GM11168 (cell line): ENCODE measurements at regions not wholly inside any gene's neighbourhood (a gene's known extent, or its start where the extent isn't known, plus 50 kb on each side); places are given as distances from the start of the nearest gene placed in this dataset.
"Not testable (repeated sequence)": the region's sequence is repeated elsewhere in the genome, so short reads cannot be mapped to it uniquely, and the experiment has no call there.

ENCODE experiments used
- in situ Hi-C: fragments of 300-500 bp; cut with MboI; formaldehyde crosslinking; loops from one replicate; pipeline ENCODE4 v1.12.0; 2022; ENCODE audit warnings: low sequenced_read_pairs; ENCODE audit not compliant: unreplicated experiment

DNA sequence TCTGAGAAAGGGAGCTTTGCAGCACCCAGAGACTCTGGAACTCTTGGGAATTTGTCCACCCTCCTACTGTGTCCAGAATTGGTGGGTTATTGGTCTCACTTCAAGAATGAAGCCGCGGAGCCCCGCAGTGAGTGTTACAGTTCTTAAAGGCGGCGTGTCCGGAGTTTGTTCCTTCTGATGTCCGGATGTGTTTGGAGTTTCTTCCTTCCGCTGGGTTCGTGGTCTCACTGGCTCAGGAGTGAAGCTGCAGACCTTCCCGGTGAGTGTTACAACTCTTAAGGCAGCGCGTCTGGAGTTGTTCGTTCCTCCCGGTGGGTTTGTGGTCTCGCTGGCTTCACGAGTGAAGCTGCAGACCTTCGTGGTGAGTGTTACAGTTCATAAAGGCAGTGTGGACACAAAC lies 824.7 kb downstream of the LRRTM4 start:
- in situ Hi-C loops: not testable (repeated sequence)

DNA sequence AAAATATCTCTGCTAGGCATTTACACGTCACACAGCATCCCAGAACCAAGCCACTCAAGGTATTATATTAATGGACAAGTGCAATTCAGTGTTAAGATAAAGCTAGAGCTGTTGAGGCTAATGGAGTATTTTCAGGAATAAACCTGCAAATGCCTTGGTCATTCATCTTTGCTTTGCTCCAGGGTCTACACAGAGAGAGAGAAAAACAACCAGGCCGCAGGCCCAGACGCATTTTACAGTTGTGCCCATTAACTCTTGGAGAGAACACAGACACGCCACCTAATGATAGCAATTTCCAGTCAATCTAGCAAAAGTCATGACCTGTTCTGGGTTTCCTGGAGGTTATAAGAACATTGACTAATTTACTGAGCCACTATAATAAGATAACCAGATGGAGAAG lies 829.3 kb downstream of the LRRTM4 start:
- in situ Hi-C loops: no loop called here

DNA sequence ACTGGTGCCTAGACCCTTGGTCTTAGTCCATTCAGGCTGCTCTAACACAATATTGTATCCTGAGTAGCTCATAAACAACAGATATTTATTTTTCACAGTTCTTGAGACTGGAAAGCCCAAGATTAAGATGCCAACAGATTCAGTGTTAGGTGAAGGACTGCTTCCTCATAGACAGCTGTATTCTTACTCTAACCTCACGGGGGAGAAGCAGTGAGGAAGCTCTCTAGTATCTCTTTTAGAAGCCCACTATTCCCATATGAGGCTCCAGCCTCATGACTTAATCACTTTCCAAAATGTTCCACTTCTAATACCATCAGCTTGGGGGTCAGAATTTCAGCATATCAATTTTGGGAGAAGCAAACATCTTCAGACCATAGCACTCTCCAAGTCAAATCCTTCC lies 833.4 kb downstream of the LRRTM4 start:
- in situ Hi-C loops: no loop called here

DNA sequence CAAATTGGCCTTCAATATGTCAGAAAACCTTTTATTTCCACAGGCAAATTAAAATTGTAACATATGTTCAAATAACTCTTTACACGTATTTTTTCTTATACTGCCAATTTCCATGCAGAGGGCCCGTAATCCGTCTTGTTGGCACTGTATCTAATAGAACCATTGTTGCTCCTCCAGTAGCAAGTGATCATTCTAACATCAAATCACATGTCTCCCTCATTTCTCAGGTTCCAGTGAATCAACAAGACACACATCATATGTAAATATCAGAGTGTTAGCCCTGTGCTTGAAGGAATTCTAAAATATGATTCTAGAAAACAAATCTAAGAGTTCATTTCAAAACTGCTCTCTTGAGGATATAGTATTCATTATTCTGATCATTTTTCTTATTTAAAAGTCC lies 834.3 kb downstream of the LRRTM4 start:
- in situ Hi-C loops: no loop called here

DNA sequence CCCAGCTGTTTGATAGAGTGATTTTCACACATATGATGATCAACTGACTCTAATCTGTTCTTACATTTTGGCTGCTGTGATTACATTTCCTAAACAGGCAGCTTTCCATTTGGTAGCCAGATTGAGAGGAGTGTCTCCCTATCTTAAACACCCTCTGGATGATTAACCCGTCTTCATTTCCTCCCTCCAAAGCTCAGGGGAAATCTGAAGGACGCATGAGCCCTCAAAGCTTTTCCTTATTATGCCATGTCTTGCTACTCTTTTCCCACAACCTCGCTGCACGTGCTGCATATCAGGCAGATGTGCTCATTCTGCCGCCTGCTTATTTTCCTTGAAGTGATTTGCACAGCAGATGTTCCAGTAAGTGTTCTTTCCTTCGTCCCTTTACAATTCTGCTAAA lies 837.4 kb downstream of the LRRTM4 start:
- in situ Hi-C loops: no loop called here

DNA sequence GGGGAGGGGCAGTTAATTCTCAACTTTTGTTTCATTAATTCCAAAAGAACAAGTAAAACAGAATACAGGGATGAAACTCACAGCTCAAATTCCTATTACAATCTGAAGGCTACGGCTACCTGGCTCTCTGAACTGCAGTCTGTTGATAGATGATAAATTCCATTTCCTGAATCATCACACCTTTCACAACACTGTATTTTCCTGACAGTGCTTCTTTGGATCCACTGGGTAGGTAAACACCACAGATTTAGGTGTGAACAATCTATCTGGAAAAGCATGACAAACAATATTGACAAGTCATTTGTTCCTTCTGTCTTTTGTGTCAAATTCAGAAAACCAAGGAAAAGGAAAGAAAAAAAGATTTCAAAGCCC lies 843.2 kb downstream of the LRRTM4 start:
- in situ Hi-C loops: no loop called here

DNA sequence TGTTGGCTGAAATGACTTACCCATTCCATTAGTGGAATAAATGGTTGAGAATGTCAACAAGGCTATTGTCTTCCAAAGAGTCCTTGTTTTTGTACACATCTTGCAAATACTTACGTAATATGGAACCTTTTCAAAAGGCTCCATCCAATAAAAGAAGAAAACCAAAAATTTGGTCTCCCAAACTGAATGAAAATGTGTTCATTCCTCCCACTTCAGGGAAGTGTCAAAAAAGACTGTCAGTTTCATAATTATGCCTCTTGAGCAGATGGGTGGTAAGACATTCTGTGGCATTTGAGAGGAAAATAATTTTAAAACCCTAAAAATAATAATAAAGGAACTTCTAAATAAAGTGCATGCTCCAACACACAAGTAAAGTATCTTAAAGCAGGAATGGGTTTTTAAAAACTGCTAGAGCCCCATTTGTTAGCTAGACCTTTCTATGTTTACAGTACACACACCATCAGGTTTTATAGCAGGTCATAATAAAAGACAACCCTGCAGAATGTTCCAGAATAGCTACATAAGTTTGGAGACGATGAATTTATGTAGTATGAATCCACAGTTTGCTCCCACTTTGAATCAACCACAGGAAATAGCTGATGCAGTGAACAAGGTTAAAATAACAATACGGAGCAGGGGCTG lies 843.7 kb downstream of the LRRTM4 start:
- in situ Hi-C loops: no loop called here

DNA sequence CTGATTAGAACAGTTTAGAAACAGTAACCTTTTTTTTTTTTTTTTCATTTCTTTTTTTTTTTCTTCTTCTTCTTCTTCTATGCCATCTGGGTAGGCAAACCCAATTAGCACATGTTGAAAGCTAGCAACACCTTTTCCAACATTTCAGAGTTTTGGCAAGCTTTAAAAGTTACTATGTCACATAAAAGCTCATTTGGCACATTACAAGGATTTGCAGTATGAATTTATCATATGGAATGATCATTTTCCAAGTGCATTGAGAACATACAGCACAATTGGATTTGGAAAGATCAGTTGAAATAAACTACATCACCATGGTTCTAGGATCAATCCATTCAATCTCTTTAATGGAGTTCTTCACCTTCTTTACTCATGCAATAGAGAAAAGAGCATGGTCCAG lies 847.0 kb downstream of the LRRTM4 start:
- in situ Hi-C loops: no loop called here

DNA sequence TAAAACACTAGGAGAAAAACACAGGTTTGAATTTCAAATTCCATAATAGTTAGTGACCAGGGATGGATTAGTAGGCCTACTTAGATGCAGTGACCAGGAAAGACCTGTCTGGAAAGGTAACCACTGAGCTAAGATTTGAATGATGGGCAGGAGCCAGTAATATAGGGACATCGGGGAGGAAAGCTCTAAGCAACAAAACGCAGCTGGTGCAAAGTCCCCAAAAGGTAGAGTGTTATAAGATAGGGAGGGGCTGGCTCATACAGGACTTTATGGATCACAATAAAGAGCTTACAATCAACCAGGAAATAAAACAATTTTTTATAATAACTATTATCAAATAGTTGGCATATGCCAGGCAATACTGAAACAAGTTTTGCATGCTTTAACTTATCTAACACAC lies 849.4 kb downstream of the LRRTM4 start:
- in situ Hi-C loops: no loop called here

DNA sequence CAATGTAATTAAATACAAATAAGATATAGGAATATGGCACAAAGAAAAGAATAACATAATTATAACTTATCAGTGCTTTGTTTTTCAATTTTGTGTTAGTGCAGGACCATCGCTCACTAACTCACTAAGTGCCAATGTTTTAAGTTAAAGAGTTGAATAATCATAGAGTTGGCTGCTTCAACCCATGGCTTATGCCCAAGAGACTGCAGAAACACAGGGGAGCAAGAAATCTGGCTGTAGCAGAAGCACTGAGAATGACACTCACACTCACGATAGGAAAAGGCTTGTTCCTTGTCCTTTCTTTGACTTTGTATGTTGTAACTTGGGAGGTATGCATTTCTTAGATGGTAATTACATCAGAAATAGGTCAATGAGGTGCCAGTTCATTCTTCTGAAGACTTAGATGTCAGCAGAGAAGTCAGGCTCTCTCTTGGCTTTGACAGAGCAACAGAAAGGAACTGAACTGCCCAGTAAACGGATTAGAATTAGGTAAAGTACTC lies 852.2 kb downstream of the LRRTM4 start:
- in situ Hi-C loops: no loop called here

DNA sequence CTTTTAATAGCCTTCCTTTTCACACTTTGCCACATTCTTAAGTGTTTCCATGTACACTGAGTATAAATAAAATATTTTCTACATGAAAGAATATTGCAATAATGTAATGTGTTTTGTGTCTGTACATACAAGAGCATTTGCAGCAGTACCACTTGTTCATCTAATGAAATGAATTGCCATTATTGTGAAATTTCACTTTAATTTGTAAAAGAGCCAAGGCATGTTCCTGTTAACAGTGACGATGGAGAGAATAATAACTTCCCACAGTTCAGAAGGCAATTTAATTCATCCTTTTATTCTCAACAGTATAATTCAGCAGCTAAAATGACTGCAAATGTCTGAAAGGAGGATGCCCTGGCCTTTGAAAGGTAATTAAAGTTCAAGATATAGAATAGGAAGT lies 853.9 kb downstream of the LRRTM4 start:
- in situ Hi-C loops: no loop called here

DNA sequence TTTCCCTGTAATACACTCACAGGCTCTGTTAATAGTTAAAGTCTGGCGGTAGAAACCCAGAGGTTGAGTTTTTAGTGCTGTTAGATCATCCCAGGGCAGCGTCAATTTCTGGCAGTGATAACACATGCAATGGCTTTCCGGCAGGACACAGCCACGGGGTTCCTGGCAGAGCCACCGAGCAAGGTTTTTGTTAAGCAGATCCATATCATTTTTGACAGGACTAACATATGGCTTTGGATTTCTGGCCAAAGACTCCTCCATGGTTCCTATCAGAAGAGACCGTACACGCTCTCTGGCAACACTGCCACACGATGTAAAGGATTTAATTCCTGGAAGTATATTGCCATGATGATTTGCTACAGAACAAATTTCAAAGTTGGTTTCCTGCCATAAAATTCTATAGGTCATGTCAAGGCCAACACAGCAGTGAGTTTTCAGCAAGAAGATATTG lies 854.3 kb downstream of the LRRTM4 start:
- in situ Hi-C loops: no loop called here

DNA sequence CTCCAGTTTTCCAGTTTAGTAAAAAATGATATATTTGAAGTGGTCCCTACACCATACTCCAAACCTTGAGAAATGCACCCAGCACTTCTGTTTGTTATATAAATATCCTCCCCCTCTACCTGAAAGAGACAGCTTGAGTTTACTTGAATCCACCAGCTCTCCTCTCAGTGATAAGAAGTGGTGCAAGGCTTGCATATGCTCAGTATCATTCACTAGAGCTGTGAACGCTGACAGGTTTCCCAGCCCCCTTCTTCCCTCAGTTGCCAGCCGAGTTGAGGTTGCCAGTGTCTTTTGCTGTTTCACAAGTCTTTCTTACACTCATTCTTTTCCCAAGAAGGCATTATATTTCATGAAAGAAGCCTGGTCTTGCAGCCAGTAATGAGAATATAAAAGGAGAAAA lies 880.0 kb downstream of the LRRTM4 start:
- in situ Hi-C loops: no loop called here

DNA sequence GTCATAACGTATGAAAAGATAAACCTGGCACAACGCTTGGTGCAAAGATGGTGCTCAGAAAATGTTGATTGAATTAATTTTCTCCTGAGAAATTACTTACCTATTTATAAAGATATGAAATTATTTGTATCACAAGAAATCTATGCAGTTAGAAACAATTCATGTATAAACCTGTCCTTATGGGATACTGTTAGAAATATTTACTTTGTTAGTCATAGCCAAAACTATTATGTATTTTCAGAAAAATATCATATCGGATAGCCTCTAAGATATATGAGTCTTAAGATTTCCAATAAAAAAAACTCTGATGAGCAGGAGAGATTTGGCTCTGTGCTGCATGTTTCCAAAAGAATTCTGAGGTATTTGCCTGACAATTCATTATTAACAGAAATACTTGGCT lies 880.7 kb downstream of the LRRTM4 start:
- in situ Hi-C loops: no loop called here

DNA sequence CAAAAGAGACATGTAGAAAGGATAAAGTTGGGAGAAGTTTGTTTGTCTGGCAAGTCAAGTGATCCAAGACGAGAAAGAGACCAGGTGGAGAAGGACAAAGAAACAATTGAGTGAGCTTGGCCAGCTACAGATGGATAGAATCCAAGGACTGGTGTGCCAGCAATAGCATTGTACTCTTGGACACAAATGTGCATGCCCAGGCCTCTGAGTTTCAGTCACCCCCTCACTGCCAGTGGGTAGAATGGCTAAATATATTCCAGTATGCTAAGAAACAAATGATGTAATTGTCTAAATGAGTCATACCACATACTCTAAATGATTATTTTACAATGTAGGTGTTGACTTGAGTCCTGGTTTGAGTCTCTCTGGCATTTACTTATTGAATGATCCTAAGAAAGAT lies 881.3 kb downstream of the LRRTM4 start:
- in situ Hi-C loops: no loop called here

DNA sequence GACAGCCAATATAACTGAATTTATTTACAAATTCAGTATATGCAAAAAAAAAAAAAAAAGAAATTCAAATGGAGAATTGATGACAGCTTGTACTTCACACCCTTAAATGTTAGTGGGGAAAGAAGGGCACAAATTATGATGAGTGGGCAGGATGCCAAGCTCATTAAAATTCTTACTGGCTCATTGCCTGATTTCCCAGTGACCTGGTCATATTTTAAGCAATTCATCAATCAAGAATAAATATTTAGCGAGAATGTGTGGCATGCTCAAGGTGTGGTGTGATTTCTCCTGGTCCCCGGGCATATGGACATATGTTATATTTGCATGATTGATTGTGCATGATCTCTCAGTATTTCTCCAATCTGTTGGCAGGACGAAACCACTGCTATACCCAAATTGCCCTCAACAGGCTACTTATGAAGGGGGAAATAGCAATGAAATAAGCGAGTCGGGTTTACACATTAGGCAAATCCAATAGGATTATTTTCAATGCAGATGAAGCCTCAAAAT lies 883.0 kb downstream of the LRRTM4 start:
- in situ Hi-C loops: no loop called here

DNA sequence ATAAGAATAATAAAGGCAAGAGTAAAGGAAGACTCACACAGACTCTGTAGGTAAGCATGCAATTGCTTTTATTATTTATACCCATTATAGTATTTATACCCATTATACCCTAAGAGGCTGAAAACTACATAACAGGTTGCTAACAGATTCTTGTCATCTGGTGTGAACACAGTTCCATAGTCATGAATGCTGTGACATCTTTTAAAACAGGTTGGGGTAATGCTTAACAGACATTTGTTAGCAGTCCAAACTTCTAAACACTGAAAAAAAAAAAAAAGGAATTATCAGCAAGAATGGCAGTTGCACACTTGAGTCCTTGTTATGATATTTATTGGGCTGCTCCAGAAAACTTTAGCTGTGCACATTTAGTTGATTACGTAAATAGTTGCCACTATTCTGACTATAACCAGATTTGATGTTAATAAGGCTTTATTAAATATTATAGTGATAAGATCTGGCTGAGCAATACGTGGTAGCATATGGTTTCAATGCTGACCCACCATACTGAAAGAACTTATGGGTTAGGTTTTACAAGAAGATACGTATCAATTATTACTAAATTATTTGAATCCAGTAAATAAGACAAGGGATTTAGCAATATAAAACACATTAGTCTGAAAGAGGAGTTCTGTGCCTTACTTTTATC lies 888.8 kb downstream of the LRRTM4 start:
- in situ Hi-C loops: no loop called here

DNA sequence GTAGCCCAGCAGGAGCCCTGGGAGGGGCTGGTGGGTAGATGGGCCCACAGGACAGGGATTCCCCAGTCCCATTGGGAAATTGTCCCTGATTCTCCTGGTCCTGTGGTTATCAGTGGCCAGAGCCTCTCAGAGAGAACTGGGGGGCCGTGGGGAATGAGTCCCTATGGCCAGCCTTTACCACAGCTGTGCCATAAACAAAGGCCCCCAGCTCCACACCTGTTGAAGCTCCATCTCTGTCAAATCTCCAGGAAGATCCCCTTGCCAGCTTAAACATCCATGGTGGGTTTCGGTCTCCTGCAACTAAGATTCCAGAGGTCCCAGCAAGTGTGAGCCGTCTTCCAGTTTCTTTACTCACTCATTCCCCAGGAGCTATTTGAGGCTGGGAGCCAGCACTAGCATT lies 897.1 kb downstream of the LRRTM4 start:
- in situ Hi-C loops: no loop called here

DNA sequence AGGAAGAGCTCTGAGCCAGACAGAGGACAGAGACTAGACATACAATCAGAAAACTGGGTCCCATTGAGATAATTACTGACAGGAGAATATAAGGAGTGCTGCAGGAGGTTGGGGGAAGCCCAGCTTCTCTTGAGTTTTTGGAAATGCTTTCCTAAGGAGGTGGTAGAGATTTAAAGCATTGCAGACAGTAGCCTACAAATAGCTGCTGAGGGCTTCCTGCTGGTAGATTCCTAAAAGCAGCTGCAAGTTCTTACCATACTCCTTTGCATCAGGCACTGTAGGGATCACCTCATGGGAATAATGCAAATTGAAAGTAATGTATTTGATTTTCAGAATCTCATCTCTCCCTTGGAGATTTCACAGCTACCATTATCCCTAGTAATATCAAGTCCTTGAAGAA lies 902.6 kb upstream of the GCFC2 start:
- in situ Hi-C loops: no loop called here

DNA sequence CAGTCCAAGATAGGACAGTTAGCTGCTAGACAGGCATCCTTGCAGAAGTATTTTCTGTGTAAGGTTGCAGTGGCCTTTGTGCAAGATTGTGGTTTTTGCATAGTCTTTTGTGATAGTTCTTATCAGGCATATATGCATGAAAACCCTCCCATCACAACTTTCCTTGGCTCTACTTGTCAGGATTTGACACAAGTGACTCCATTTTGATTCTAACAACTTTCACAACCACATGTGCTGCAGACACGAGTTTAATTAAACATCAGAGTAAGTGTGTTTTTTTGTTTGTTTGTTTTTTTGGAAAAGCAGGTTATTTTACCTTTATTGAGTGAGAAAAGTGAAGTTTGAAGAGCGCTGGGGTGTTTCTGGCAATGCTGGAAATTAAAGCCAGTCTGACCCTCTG lies 902.0 kb upstream of the GCFC2 start:
- in situ Hi-C loops: no loop called here

DNA sequence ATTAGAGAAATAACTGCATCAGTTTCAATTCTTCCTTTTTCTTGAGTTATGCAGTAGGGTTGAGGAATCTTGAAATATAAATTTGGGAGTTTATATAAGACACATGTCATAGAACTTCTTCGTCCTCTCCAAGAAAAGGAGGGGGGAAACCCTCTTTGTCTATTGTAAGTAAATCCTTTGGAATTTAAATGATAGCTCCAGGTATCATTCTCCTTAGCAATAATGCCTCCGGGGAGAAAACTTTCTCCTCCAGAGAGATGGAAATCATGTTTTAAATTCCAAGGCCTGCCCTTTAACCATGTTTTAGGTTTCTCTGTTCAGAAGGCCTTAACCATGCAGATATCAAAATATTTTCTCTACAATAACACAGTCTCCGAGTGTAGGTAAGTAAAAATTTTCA lies 899.7 kb upstream of the GCFC2 start:
- in situ Hi-C loops: no loop called here
